Stimulated activated naive B cell treated with anti-CD40 and anti-IgM and Interleukin-4, amounts not matched to agents 10 μg/mL and 1 μg/mL and 100 μg/mL, for 72 hours (primary cell): ENCODE measurements at regions not wholly inside any gene's neighbourhood (a gene's known extent, or its start where the extent isn't known, plus 50 kb on each side); places are given as distances from the start of the nearest gene placed in this dataset.

Experiments used
- ATAC-seq, 2 donors: fragments of 150-1000 bp; cut with Tn5 transposase; replicated peaks; 2 replicates each; pipeline ENCODE4 v1.10.0; 2021; ENCODE audit warnings: moderate library complexity in 1 of 2
- DNase-seq: peaks from one replicate; pipeline ENCODE4 v3.0.0; 2021
- H3K27ac Mint-ChIP-seq: one replicate; pipeline ENCODE4 v1.8.0; 2022; ENCODE audit warnings: mild to moderate bottlenecking, mixed read lengths
- H3K27me3 Mint-ChIP-seq, 2 donors: one replicate each; pipeline ENCODE4 v1.8.0; 2022; ENCODE audit warnings: mixed read lengths in 2 of 2
- H3K36me3 Mint-ChIP-seq, 2 donors: one replicate each; pipeline ENCODE4 v1.8.0; 2022; ENCODE audit warnings: mixed read lengths in 2 of 2, mild to moderate bottlenecking in 1 of 2
- H3K4me1 Mint-ChIP-seq, 2 donors: one replicate each; pipeline ENCODE4 v1.8.0; 2022; ENCODE audit warnings: mixed read lengths in 2 of 2, mild to moderate bottlenecking in 1 of 2
- H3K4me3 Mint-ChIP-seq, 2 donors: one replicate each; pipeline ENCODE4 v1.8.0; 2022; ENCODE audit warnings: mild to moderate bottlenecking in 2 of 2, mixed read lengths in 2 of 2, moderate library complexity in 1 of 2
- H3K9me3 Mint-ChIP-seq, 2 donors: one replicate each; pipeline ENCODE4 v1.8.0; 2022; ENCODE audit warnings: mixed read lengths in 2 of 2, mild to moderate bottlenecking in 1 of 2

- Mint-ChIP-seq H3K4me1 (peaks cover 0 to 2% of the 10 kb centered on the region in 2 donors), H3K27me3 (peaks cover 0 to 6% of the 10 kb centered on the region in 2 donors), H3K36me3 (no peaks in the 10 kb centered on the region), H3K27ac (no peak overlapping the region), H3K4me3 (no peak overlapping the region), H3K9me3 (no peaks in the 10 kb centered on the region)
- ATAC-seq (no peak), DNase-seq (no peak)
Observed at GRCh38 chr4:163920426-163920825, 425.9 kb downstream of the TMA16 start.

GRCh38 chr4:163922302-163922701, 427.8 kb downstream of the TMA16 start:
- no peak overlapping the region for H3K27ac Mint-ChIP-seq
- DNase-seq: no peak
- ATAC-seq: no peak
- no peaks in the 10 kb centered on the region for H3K9me3 Mint-ChIP-seq
- H3K27me3 Mint-ChIP-seq: peaks cover 0 to 6% of the 10 kb centered on the region in 2 donors
- no peaks in the 10 kb centered on the region for H3K36me3 Mint-ChIP-seq
- H3K4me1 Mint-ChIP-seq: peaks cover 0 to 2% of the 10 kb centered on the region in 2 donors
- no peak overlapping the region for H3K4me3 Mint-ChIP-seq

- ATAC-seq (peak in 1 of 2 donors; percentile 58), DNase-seq (no peak)
- Mint-ChIP-seq H3K36me3 (no peaks in the 10 kb centered on the region), H3K27ac (no peak overlapping the region), H3K27me3 (peaks cover 0 to 4% of the 10 kb centered on the region in 2 donors), H3K4me1 (peaks cover 0 to 2% of the 10 kb centered on the region in 2 donors), H3K9me3 (no peaks in the 10 kb centered on the region), H3K4me3 (no peak overlapping the region)
Observed at GRCh38 chr4:163923092-163923491, 428.6 kb downstream of the TMA16 start.

GRCh38 chr4:163930086-163930485, 435.6 kb downstream of the TMA16 start:
- H3K27me3 Mint-ChIP-seq: peaks cover 5% of the 10 kb centered on the region in 2 donors
- DNase-seq (no peak), ATAC-seq (no peak)
- no peaks in the 10 kb centered on the region for H3K4me1 Mint-ChIP-seq
- no peak overlapping the region for H3K4me3 Mint-ChIP-seq
- H3K9me3 Mint-ChIP-seq: peaks cover 0 to 3% of the 10 kb centered on the region in 2 donors
- no peaks in the 10 kb centered on the region for H3K36me3 Mint-ChIP-seq
- H3K27ac Mint-ChIP-seq: no peak overlapping the region

GRCh38 chr4:163932504-163932903, 438.0 kb downstream of the TMA16 start:
- no peaks in the 10 kb centered on the region for H3K4me1 Mint-ChIP-seq
- DNase-seq (no peak), ATAC-seq (no peak)
- H3K36me3 Mint-ChIP-seq: no peaks in the 10 kb centered on the region
- peaks cover 0 to 3% of the 10 kb centered on the region in 2 donors for H3K9me3 Mint-ChIP-seq
- no peak overlapping the region for H3K27ac Mint-ChIP-seq
- peaks cover 5% of the 10 kb centered on the region in 2 donors for H3K27me3 Mint-ChIP-seq
- no peak overlapping the region for H3K4me3 Mint-ChIP-seq

GRCh38 chr4:163939597-163939996, 445.1 kb downstream of the TMA16 start:
- ATAC-seq (no peak), DNase-seq (no peak)
- peaks cover 4 to 5% of the 10 kb centered on the region in 2 donors for H3K9me3 Mint-ChIP-seq
- no peak overlapping the region for H3K27ac Mint-ChIP-seq
- no peaks in the 10 kb centered on the region for H3K36me3 Mint-ChIP-seq
- no peaks in the 10 kb centered on the region for H3K4me1 Mint-ChIP-seq
- peaks cover 0 to 3% of the 10 kb centered on the region in 2 donors for H3K27me3 Mint-ChIP-seq
- H3K4me3 Mint-ChIP-seq: no peak overlapping the region

- H3K36me3 Mint-ChIP-seq: no peaks in the 10 kb centered on the region
Observed at GRCh38 chr4:163941221-163941905, 446.9 kb downstream of the TMA16 start.

GRCh38 chr4:163948920-163949455, 454.5 kb downstream of the TMA16 start:
- H3K4me1 Mint-ChIP-seq: no peaks in the 10 kb centered on the region
- ATAC-seq: no peak
- H3K9me3 Mint-ChIP-seq: no peaks in the 10 kb centered on the region
- no peak overlapping the region for H3K27ac Mint-ChIP-seq
- DNase-seq: no peak
- peaks cover 0 to 5% of the 10 kb centered on the region in 2 donors for H3K27me3 Mint-ChIP-seq
- no peak overlapping the region for H3K4me3 Mint-ChIP-seq
- no peaks in the 10 kb centered on the region for H3K36me3 Mint-ChIP-seq

More at GRCh38 chr4:163941221-163941905, 446.9 kb downstream of the TMA16 start:
- no peaks in the 10 kb centered on the region for H3K4me1 Mint-ChIP-seq
- H3K27me3 Mint-ChIP-seq: no peaks in the 10 kb centered on the region
- DNase-seq (no peak), ATAC-seq (no peak)
- no peak overlapping the region for H3K27ac Mint-ChIP-seq
- H3K9me3 Mint-ChIP-seq: peaks cover 4% of the 10 kb centered on the region in 2 donors
- H3K4me3 Mint-ChIP-seq: no peak overlapping the region

- Mint-ChIP-seq H3K4me1 (no peaks in the 10 kb centered on the region), H3K27me3 (peaks cover 0 to 5% of the 10 kb centered on the region in 2 donors), H3K27ac (no peak overlapping the region), H3K9me3 (no peaks in the 10 kb centered on the region), H3K4me3 (no peak overlapping the region), H3K36me3 (no peaks in the 10 kb centered on the region)
- ATAC-seq: no peak
- DNase-seq: no peak
Observed at GRCh38 chr4:163949976-163950601, 455.6 kb downstream of the TMA16 start.

GRCh38 chr4:163955288-163955687, 460.8 kb downstream of the TMA16 start:
- H3K36me3 Mint-ChIP-seq: no peaks in the 10 kb centered on the region
- H3K27ac Mint-ChIP-seq: no peak overlapping the region
- no peaks in the 10 kb centered on the region for H3K9me3 Mint-ChIP-seq
- H3K4me3 Mint-ChIP-seq: no peak overlapping the region
- ATAC-seq: no peak
- DNase-seq: no peak
- H3K27me3 Mint-ChIP-seq: peaks cover 4 to 5% of the 10 kb centered on the region in 2 donors
- peaks cover 0 to 1% of the 10 kb centered on the region in 2 donors for H3K4me1 Mint-ChIP-seq

- DNase-seq: no peak
- peaks cover 0 to 1% of the 10 kb centered on the region in 2 donors for H3K4me1 Mint-ChIP-seq
- no peak for ATAC-seq
- H3K9me3 Mint-ChIP-seq: no peaks in the 10 kb centered on the region
- no peak overlapping the region for H3K4me3 Mint-ChIP-seq
- no peaks in the 10 kb centered on the region for H3K36me3 Mint-ChIP-seq
- H3K27me3 Mint-ChIP-seq: peaks cover 0 to 4% of the 10 kb centered on the region in 2 donors
- no peak overlapping the region for H3K27ac Mint-ChIP-seq
Observed at GRCh38 chr4:163958751-163959150, 464.3 kb downstream of the TMA16 start.

GRCh38 chr4:163959932-163960331, 465.4 kb downstream of the TMA16 start:
- DNase-seq: no peak
- peaks cover 0 to 1% of the 10 kb centered on the region in 2 donors for H3K4me1 Mint-ChIP-seq

GRCh38 chr4:163966612-163967011, 472.1 kb downstream of the TMA16 start:
- Mint-ChIP-seq H3K36me3 (no peaks in the 10 kb centered on the region), H3K9me3 (no peaks in the 10 kb centered on the region), H3K4me3 (no peak overlapping the region), H3K27ac (no peak overlapping the region), H3K4me1 (no peaks in the 10 kb centered on the region), H3K27me3 (peaks cover 0 to 5% of the 10 kb centered on the region in 2 donors)
- ATAC-seq: no peak
- no peak for DNase-seq

More at GRCh38 chr4:163959932-163960331, 465.4 kb downstream of the TMA16 start:
- no peak for ATAC-seq
- Mint-ChIP-seq H3K27ac (no peak overlapping the region), H3K4me3 (no peak overlapping the region), H3K9me3 (no peaks in the 10 kb centered on the region), H3K27me3 (peaks cover 0 to 4% of the 10 kb centered on the region in 2 donors), H3K36me3 (no peaks in the 10 kb centered on the region)

- H3K9me3 Mint-ChIP-seq: no peaks in the 10 kb centered on the region
- no peak for DNase-seq
- H3K27ac Mint-ChIP-seq: no peak overlapping the region
- no peaks in the 10 kb centered on the region for H3K4me1 Mint-ChIP-seq
- H3K4me3 Mint-ChIP-seq: no peak overlapping the region
- H3K36me3 Mint-ChIP-seq: no peaks in the 10 kb centered on the region
- ATAC-seq: no peak
- peaks cover 0 to 5% of the 10 kb centered on the region in 2 donors for H3K27me3 Mint-ChIP-seq
Observed at GRCh38 chr4:163967263-163967662, 472.8 kb downstream of the TMA16 start.

GRCh38 chr4:163967710-163968109, 473.2 kb downstream of the TMA16 start:
- Mint-ChIP-seq H3K9me3 (no peaks in the 10 kb centered on the region), H3K4me1 (no peaks in the 10 kb centered on the region), H3K36me3 (no peaks in the 10 kb centered on the region), H3K27me3 (peaks cover 0 to 5% of the 10 kb centered on the region in 2 donors), H3K27ac (no peak overlapping the region), H3K4me3 (no peak overlapping the region)
- ATAC-seq (no peak), DNase-seq (no peak)
